Upper lobe of right lung (tissue), 1 donor: ENCODE measurements at regions not wholly inside any gene's neighbourhood (a gene's known extent, or its start where the extent isn't known, plus 50 kb on each side); places are given as distances from the start of the nearest gene placed in this dataset.
"Not testable (repeated sequence)": the region's sequence is repeated elsewhere in the genome, so short reads cannot be mapped to it uniquely, and the experiment has no call there.

ENCODE experiments used
- ATAC-seq: fragments of 200-7000 bp; cut with Tn5 transposase; one replicate; pipeline ENCODE4 v1.9.1; 2020; ENCODE audit warnings: mild to moderate bottlenecking, moderate library complexity
- DNase-seq: peaks from one replicate; pipeline ENCODE4 v3.0.0-alpha.2; 2020
- H3K27ac ChIP-seq: fragments of 200-600 bp; one replicate; pipeline ENCODE4 v1.8.0; 2022
- H3K27me3 ChIP-seq: fragments of 200-600 bp; one replicate; pipeline ENCODE4 v1.8.0; 2022; ENCODE audit warnings: mild to moderate bottlenecking
- H3K36me3 ChIP-seq: fragments of 200-600 bp; one replicate; pipeline ENCODE4 v1.8.0; 2022
- H3K4me1 ChIP-seq: fragments of 200-600 bp; one replicate; pipeline ENCODE4 v1.8.0; 2022
- H3K4me3 ChIP-seq: fragments of 200-600 bp; one replicate; pipeline ENCODE4 v1.8.0; 2022; ENCODE audit warnings: mild to moderate bottlenecking
- H3K9me3 ChIP-seq: fragments of 200-600 bp; one replicate; pipeline ENCODE4 v1.8.0; 2022
- CTCF ChIP-seq: fragments of 200-600 bp; IDR thresholded peaks from one replicate; pipeline ENCODE4 v1.8.0; 2022; ENCODE audit warnings: antibody characterized with exemption
- intact Hi-C: fragments of 100-400 bp; cut with DNase I; formaldehyde crosslinking; loops from one replicate; pipeline ENCODE4 v1.11.0; 2022
- donor health status: DM: no; HTN: yes; CAD: no; lungs with severe emphysema.

GRCh38 chr9:117827456-117827855 is 123.3 kb downstream of the TLR4 start:
- H3K9me3 ChIP-seq = no peaks in the 10 kb centered on the region
- H3K27ac ChIP-seq = no peak overlapping the region
- DNase-seq (no peak), ATAC-seq (no peak)
- no peaks in the 10 kb centered on the region for H3K36me3 ChIP-seq
- no peak overlapping the region for H3K4me3 ChIP-seq
- H3K27me3 ChIP-seq = no peaks in the 10 kb centered on the region
- intact Hi-C loops = no loop called here
- no peaks in the 10 kb centered on the region for H3K4me1 ChIP-seq
- TF ChIP-seq CTCF = no peak

DNA sequence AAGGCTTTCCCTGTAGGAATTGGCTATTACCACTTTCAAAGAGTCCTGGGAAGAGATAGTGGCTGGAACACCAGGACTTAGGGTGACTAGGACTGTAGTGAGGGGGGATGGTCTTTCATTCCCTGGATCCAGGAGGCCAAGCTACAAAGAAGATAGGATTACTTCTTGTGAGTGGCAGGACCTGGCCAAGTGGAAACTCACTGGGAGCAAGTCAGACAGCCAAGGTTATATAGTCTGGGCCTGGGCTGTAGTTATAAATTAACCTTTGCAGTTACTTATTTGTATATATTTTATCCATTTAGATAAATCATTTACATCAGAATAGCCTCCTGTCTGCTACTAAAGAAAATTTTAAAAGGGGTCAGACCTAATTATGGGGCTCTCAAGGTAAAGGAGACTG is 124.3 kb downstream of the TLR4 start:
- H3K36me3 ChIP-seq = no peaks in the 10 kb centered on the region
- no peaks in the 10 kb centered on the region for H3K9me3 ChIP-seq
- intact Hi-C loops = no loop called here
- no peaks in the 10 kb centered on the region for H3K27me3 ChIP-seq
- no peak for TF ChIP-seq CTCF
- no peak overlapping the region for H3K4me3 ChIP-seq
- DNase-seq (no peak), ATAC-seq (no peak)
- H3K4me1 ChIP-seq = no peaks in the 10 kb centered on the region
- H3K27ac ChIP-seq = no peak overlapping the region

DNA sequence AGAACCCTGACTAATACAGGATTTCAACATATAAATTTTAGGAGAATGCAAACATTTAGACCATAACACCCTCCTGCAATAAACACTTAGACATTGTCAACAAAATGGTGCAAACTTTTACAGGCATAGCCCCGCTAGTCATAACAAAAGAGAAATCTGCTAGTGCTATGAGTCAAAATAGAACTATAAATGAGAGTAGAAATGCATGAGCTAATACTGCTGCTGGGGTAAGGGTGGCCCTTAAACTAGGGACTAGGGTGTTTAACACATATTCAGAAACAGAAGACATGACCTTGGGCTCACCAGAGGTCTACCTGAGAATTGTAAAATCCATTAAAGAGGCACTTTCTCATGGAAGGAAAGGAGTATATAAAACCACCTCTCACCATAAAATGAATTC is 131.6 kb downstream of the TLR4 start:
- Histone ChIP-seq H3K36me3 (no peaks in the 10 kb centered on the region), H3K9me3 (no peaks in the 10 kb centered on the region), H3K4me3 (no peak overlapping the region), H3K27ac (no peak overlapping the region), H3K4me1 (no peaks in the 10 kb centered on the region), H3K27me3 (no peaks in the 10 kb centered on the region)
- TF ChIP-seq CTCF = no peak
- ATAC-seq (no peak), DNase-seq (no peak)
- intact Hi-C loops = no loop called here

DNA sequence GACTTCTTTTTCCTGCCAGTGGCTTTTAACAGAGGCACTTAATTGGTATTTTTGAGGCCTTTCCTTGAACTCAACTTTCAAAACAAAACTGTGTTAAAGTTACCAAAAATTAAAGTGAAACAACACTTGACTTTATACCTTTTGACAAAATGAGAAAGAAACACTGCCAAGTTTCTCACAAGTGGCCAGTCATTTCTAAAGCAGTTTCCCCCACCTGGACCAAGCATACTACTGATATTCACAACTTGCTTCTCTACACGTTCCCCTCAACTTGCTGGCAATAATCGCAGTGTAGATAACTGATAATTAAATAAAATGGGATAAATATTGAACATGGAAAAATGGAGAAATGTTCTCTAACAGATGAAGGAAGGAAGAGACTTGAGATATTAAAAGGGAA is 135.7 kb downstream of the TLR4 start:
- H3K36me3 ChIP-seq = no peaks in the 10 kb centered on the region
- no peak for TF ChIP-seq CTCF
- no peaks in the 10 kb centered on the region for H3K4me1 ChIP-seq
- no peaks in the 10 kb centered on the region for H3K9me3 ChIP-seq
- H3K27ac ChIP-seq = no peak overlapping the region
- intact Hi-C loops = no loop called here
- H3K4me3 ChIP-seq = no peak overlapping the region
- ATAC-seq (no peak), DNase-seq (no peak)
- H3K27me3 ChIP-seq = no peaks in the 10 kb centered on the region

- intact Hi-C loops, DNase-seq, H3K9me3 ChIP-seq, H3K4me3 ChIP-seq, H3K36me3 ChIP-seq, H3K4me1 ChIP-seq, H3K27me3 ChIP-seq, H3K27ac ChIP-seq, ATAC-seq: not testable (repeated sequence)
These were observed 147.7 kb downstream of the TLR4 start for GRCh38 chr9:117851836-117852461.

DNA sequence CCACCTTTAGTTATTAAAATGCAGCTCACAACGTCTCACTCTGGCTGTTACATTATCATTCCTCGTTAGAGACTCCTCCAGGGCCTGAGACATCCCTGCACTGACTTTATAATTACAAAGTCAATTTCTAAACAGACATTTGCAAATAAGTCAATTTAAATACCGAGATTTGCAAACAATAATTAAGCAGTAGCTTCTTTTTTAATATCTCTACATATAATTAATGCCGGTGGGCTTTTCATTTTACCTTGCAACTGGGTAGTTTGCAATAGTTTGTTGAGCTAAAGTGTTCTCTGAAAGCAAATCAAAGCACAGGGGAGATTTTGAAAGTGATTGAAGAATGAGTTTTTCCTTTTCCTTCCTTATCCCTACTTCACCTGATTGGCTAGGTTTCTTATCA is 154.4 kb downstream of the TLR4 start:
- Histone ChIP-seq H3K4me3 (no peak overlapping the region), H3K27me3 (no peaks in the 10 kb centered on the region), H3K36me3 (no peaks in the 10 kb centered on the region), H3K27ac (no peak overlapping the region), H3K4me1 (no peaks in the 10 kb centered on the region), H3K9me3 (no peaks in the 10 kb centered on the region)
- intact Hi-C loops = no loop called here
- no peak for TF ChIP-seq CTCF
- no peak for DNase-seq
- ATAC-seq = no peak
